ENCODE measurements at regions not wholly inside any gene's neighbourhood (a gene's known extent, or its start where the extent isn't known, plus 50 kb on each side); places are given as distances from the start of the nearest gene placed in this dataset.

DNA sequence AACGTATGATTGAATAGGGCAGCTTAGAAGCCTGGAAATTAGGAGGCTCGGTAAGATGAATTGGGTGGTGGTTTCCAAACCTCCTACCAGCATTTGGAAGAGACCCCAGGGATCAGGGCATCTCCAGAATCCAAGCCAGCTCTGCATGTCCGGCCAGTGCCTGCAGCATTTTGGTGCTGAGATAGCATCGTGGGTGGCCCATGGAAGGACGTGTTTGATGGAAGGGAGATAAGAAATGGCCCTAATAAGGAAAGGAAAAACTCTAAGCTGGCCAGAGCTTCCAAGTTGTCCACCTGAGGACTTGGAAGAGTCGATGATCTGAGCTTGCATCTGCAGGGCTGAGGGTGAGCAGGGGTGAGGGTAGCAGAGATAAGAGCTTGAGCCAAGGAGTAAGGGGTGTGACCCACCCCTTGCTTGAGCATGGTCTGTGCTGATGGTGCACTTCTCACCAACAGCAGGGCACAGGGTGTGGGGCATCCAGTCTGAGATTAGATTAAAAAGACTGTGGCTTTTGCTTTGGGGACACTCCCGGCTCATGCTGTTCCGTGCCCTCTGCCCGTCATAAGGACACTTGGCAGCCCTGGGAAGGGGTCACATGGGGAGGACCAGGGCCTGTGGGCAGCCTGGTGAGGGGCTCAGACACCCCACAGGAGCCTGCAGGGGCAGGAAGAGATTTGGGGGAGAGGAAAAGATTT is 213.2 kb downstream of the ERMARD start:
- Histone ChIP-seq H3F3A (replicated peaks; ENCODE audit: insufficient read depth) (no peaks in the 10 kb centered on the region), H3K27me3 (ENCODE audit: insufficient read depth) (no peaks in the 10 kb centered on the region), H3K79me2 (ENCODE audit: insufficient read depth) (no peaks in the 10 kb centered on the region), H3K9me3 (no peaks in the 10 kb centered on the region), H3K9ac (no peak overlapping the region), H3K4me2 (no peak overlapping the region), H3K27ac (ENCODE audit: low read depth in 2 of 2, low read length in 1 of 2) (no peak overlapping the region), H3K4me3 (ENCODE audit: low read depth in 2 of 2, low read length in 1 of 2) (no peak overlapping the region), H3K36me3 (replicated peaks in 1 of 2; ENCODE audit: control insufficient read depth in 1 of 2, insufficient read depth in 2 of 2, low read length in 1 of 2) (no peaks in the 10 kb centered on the region), H3K4me1 (ENCODE audit: control insufficient read depth in 1 of 2, insufficient read depth in 2 of 2, low read depth in 1 of 2, low read length in 1 of 2) (peaks cover 0 to 16% of the 10 kb centered on the region in 2 experiments; a peak in 1 of 4 replicates), H4K20me1 (ENCODE audit: insufficient read depth) (no peaks in the 10 kb centered on the region), H2AFZ (ENCODE audit: low read depth) (no peak overlapping the region), H3K9me2 (no peaks in the 10 kb centered on the region)
- POLR2A ChIA-PET, result no interaction called here
- peak; percentile 24 for DNase-seq
- 35% methylated on average over 9 of the region's 9 CpGs for WGBS (ENCODE audit: low lambda C conversion rate)
- TF ChIP-seq GATA2 (CRISPR knock-in tag; IDR thresholded peaks at IDR 0.05) (0 out of 2 replicates have a peak, but pooled peaks have one; percentile 11), CHD2 (IDR thresholded peaks at IDR 0.05; ENCODE audit: low read length, partially characterized antibody) (no peak)
- CTCF ChIA-PET, result interaction anchor here (0.6 kb wide), 1 partner anchor 459 kb away, joined by 3 read pairs; no protein-coding TSS in a partner anchor

DNA sequence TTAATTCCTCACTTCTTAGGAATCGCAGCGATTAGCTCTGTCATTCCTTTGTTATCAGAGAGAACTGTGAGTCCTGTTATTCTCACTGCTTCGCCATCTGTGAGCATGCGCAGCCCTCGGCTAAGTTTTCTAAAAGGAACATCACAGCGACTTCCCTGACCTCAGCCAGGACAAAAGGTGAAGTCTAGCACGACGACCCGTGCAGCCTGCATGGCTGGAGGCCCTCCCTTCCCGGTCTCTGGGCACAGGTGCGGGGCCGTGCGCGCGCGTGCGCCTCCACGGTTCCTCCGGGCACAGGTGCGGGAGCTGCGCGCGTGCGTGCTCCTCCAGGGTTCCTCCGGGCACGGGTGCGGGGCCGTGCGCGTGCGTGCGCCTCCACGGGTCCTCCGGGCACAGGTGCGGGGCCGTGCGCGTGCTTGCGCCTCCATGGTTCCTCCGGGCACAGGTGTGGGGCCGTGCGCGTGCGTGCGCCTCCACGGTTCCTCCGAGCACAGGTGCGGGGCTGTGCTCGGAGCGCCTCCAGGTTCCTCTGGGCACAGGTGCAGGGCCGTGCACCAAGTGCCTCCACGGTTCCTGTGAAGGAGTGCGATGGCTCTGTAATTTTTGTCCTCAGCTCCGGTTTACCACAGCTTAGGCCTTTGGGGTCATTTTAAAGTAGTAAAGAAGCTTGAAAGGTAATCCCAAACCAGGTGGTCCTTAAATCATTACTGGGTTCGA is 212.3 kb downstream of the ERMARD start:
- Histone ChIP-seq H3K9me3 (no peaks in the 10 kb centered on the region), H2AFZ (ENCODE audit: low read depth) (no peak overlapping the region), H4K20me1 (ENCODE audit: insufficient read depth) (no peaks in the 10 kb centered on the region), H3K9ac (no peak overlapping the region), H3K27me3 (ENCODE audit: insufficient read depth) (no peaks in the 10 kb centered on the region), H3K4me2 (no peak overlapping the region), H3K27ac (ENCODE audit: low read depth in 2 of 2, low read length in 1 of 2) (no peak overlapping the region), H3K36me3 (replicated peaks in 1 of 2; ENCODE audit: control insufficient read depth in 1 of 2, insufficient read depth in 2 of 2, low read length in 1 of 2) (no peaks in the 10 kb centered on the region), H3K9me2 (no peaks in the 10 kb centered on the region), H3K79me2 (ENCODE audit: insufficient read depth) (no peaks in the 10 kb centered on the region), H3F3A (replicated peaks; ENCODE audit: insufficient read depth) (no peaks in the 10 kb centered on the region), H3K4me3 (ENCODE audit: low read depth in 2 of 2, low read length in 1 of 2) (no peak overlapping the region), H3K4me1 (ENCODE audit: control insufficient read depth in 1 of 2, insufficient read depth in 2 of 2, low read depth in 1 of 2, low read length in 1 of 2) (peaks cover 0 to 16% of the 10 kb centered on the region in 2 experiments; a peak in 1 of 4 replicates)
- 56% methylated on average over 15 of the region's 55 CpGs for WGBS (ENCODE audit: low lambda C conversion rate)
- ChIA-PET CTCF (interaction anchor here (0.9 to 1.1 kb wide), 2 partner anchors 12 to 132 kb away, joined by 4 to 5 read pairs; no protein-coding TSS in a partner anchor), POLR2A (no interaction called here)
- peak; percentile 6 for DNase-seq
- TF ChIP-seq RFX5 (IDR thresholded peaks at IDR 0.05; ENCODE audit: low read length) (no peak), POLR2AphosphoS5 (IDR thresholded peaks at IDR 0.05; ENCODE audit: low read depth, low read length) (no peak), MEF2A (IDR thresholded peaks at IDR 0.05; ENCODE audit: borderline replicate concordance, low read depth) (no peak), CHD2 (IDR thresholded peaks at IDR 0.05; ENCODE audit: low read length, partially characterized antibody) (no peak), USF1 (IDR thresholded peaks at IDR 0.05; ENCODE audit: borderline replicate concordance, low read depth) (no peak)

Data from SK-N-SH (cell line).